ENCODE measurements at regions not wholly inside any gene's neighbourhood (a gene's known extent, or its start where the extent isn't known, plus 50 kb on each side); places are given as distances from the start of the nearest gene placed in this dataset.

GRCh38 chr10:60522617-60523016 is 132.9 kb upstream of the ANK3 start:
- Histone ChIP-seq H3K9ac (ENCODE audit: low read depth in 1 of 2, low read length in 2 of 2) (no peak overlapping the region), H3K27ac (ENCODE audit: low read depth in 1 of 2, low read length in 2 of 2) (no peak overlapping the region), H3K27me3 (ENCODE audit: control insufficient read depth in 4 of 4, insufficient read depth in 4 of 4, low read length in 3 of 4) (no peaks in the 10 kb centered on the region), H3K4me1 (ENCODE audit: control insufficient read depth in 4 of 4, insufficient read depth in 4 of 4, low read length in 3 of 4) (no peaks in the 10 kb centered on the region), H3K9me3 (ENCODE audit: control insufficient read depth in 4 of 4, low read length in 3 of 4) (no peaks in the 10 kb centered on the region), H3K36me3 (ENCODE audit: control insufficient read depth in 4 of 4, insufficient read depth in 3 of 4, low read depth in 1 of 4, low read length in 3 of 4) (no peaks in the 10 kb centered on the region), H3K4me3 (ENCODE audit: low read depth in 1 of 3, low read length in 3 of 3) (no peak overlapping the region)
- DNase-seq (ENCODE audit: low spot score), result no peak
- WGBS, result 95% methylated on average over 2 of the region's 2 CpGs
- no peak for TF ChIP-seq RAD21 (IDR thresholded peaks at IDR 0.05)
- TF ChIP-seq ZBTB33 (IDR thresholded peaks at IDR 0.05), result no peak
- TF ChIP-seq HNF4G (IDR thresholded peaks at IDR 0.05), result no peak
- no peak for TF ChIP-seq YY1 (IDR thresholded peaks at IDR 0.05)
- TF ChIP-seq RXRA (IDR thresholded peaks at IDR 0.05), result no peak
- no peak for TF ChIP-seq REST (IDR thresholded peaks at IDR 0.05)
- TF ChIP-seq NR2F2 (IDR thresholded peaks at IDR 0.05), result no peak
- TF ChIP-seq ATF3 (IDR thresholded peaks at IDR 0.05), result no peak
- TF ChIP-seq MAX (IDR thresholded peaks at IDR 0.05), result no peak
- no peak for TF ChIP-seq TAF1 (conservative IDR thresholded peaks at IDR 0.05)
- TF ChIP-seq EGR1 (IDR thresholded peaks at IDR 0.05; ENCODE audit: low read depth in 2 of 2), result no peak
- no peak for TF ChIP-seq FOXA1 (IDR thresholded peaks at IDR 0.05)

GRCh38 chr10:60521974-60522405 is 132.3 kb upstream of the ANK3 start:
- H3K27me3 ChIP-seq (ENCODE audit: control insufficient read depth in 4 of 4, insufficient read depth in 4 of 4, low read length in 3 of 4), result no peaks in the 10 kb centered on the region
- no peak overlapping the region for H3K4me3 ChIP-seq (ENCODE audit: low read depth in 1 of 3, low read length in 3 of 3)
- WGBS, result 67% methylated on average over 3 of the region's 3 CpGs
- H3K9ac ChIP-seq (ENCODE audit: low read depth in 1 of 2, low read length in 2 of 2), result no peak overlapping the region
- H3K4me1 ChIP-seq (ENCODE audit: control insufficient read depth in 4 of 4, insufficient read depth in 4 of 4, low read length in 3 of 4), result no peaks in the 10 kb centered on the region
- DNase-seq (ENCODE audit: low spot score), result no peak
- no peaks in the 10 kb centered on the region for H3K36me3 ChIP-seq (ENCODE audit: control insufficient read depth in 4 of 4, insufficient read depth in 3 of 4, low read depth in 1 of 4, low read length in 3 of 4)
- no peaks in the 10 kb centered on the region for H3K9me3 ChIP-seq (ENCODE audit: control insufficient read depth in 4 of 4, low read length in 3 of 4)
- H3K27ac ChIP-seq (ENCODE audit: low read depth in 1 of 2, low read length in 2 of 2), result no peak overlapping the region
- TF ChIP-seq HNF4A (conservative IDR thresholded peaks at IDR 0.05), result no peak
- TF ChIP-seq YY1 (IDR thresholded peaks at IDR 0.05), result no peak
- no peak for TF ChIP-seq FOXA1 (IDR thresholded peaks at IDR 0.05)
- no peak for TF ChIP-seq NR2F2 (IDR thresholded peaks at IDR 0.05)
- TF ChIP-seq GABPA (IDR thresholded peaks at IDR 0.05 in 1 of 2, conservative IDR thresholded peaks at IDR 0.05 in 1 of 2), result no peak
- TF ChIP-seq REST (IDR thresholded peaks at IDR 0.05), result no peak
- no peak for TF ChIP-seq MAX (IDR thresholded peaks at IDR 0.05)
- TF ChIP-seq SP1 (IDR thresholded peaks at IDR 0.05), result no peak
- TF ChIP-seq RXRA (IDR thresholded peaks at IDR 0.05), result no peak
- TF ChIP-seq TAF1 (conservative IDR thresholded peaks at IDR 0.05), result no peak
- TF ChIP-seq ZBTB33 (IDR thresholded peaks at IDR 0.05), result no peak
- no peak for TF ChIP-seq FOXA2 (IDR thresholded peaks at IDR 0.05)
- TF ChIP-seq EGR1 (IDR thresholded peaks at IDR 0.05; ENCODE audit: low read depth in 2 of 2), result no peak
- no peak for TF ChIP-seq HNF4G (IDR thresholded peaks at IDR 0.05)
- TF ChIP-seq ATF3 (IDR thresholded peaks at IDR 0.05), result no peak
- no peak for TF ChIP-seq RAD21 (IDR thresholded peaks at IDR 0.05)
- TF ChIP-seq JUND (IDR thresholded peaks at IDR 0.05), result no peak

All from liver (tissue), 7 donors.